HCT116 (cell line): ENCODE measurements at regions not wholly inside any gene's neighbourhood (a gene's known extent, or its start where the extent isn't known, plus 50 kb on each side); places are given as distances from the start of the nearest gene placed in this dataset.

Experiments
- ATAC-seq: fragments of 200-7000 bp; cut with Tn5 transposase; 2 replicates; pipeline ENCODE4 v1.9.1; 2020; ENCODE audit warnings: mild to moderate bottlenecking, moderate library complexity
- BruUV-seq: library from RNA; stranded (reverse); fragments of 400-500 nt; replicated peaks from 2 replicates; lab custom pipeline; 2021; lab: Mats Ljungman, UMichigan
- CTCF ChIA-PET: fragments of 300-600 bp; sonication (Branson Sonifier 250); formaldehyde crosslinking; loops from one replicate; lab custom pipeline; 2021; ENCODE audit warnings: antibody characterized with exemption; lab: Charles Lee
- POLR2A ChIA-PET: fragments of 300-600, 350-600 bp; sonication (Branson Sonifier 250); formaldehyde crosslinking; loops from one replicate; lab custom pipeline; 2021; ENCODE audit warnings: antibody characterized with exemption; lab: Charles Lee
- RAD21 ChIA-PET, 2 experiments: fragments of 300-600 bp; sonication (Branson Sonifier 250); formaldehyde crosslinking; loops; one replicate each; lab custom pipeline; 2023; ENCODE audit warnings: low total read pairs in 2 of 2; ENCODE audit not compliant: uncharacterized antibody in 2 of 2, unreplicated experiment in 2 of 2, low non-redundant PET in 1 of 2; lab: Charles Lee
- DNase-seq: peaks from one replicate; pipeline ENCODE4 v3.0.0-alpha.2; 2010; ENCODE audit warnings: low read depth, low spot score
- H2AFZ ChIP-seq: fragments of 200-600 bp; shearing (Covaris generic), sonication (generic); 2 replicates; pipeline ENCODE4 v1.6.1; 2017; ENCODE audit warnings: low read depth, mixed run types, mixed read lengths, antibody characterized with exemption, low read length; ENCODE audit not compliant: poor library complexity, severe bottlenecking
- H3K27ac ChIP-seq: 2 replicates; pipeline ENCODE4 v1.5.1; 2012; ENCODE audit warnings: low read depth, low read length
- H3K27me3 ChIP-seq: fragments of 200-600 bp; sonication (generic); 2 replicates; pipeline ENCODE4 v1.6.1; 2016; ENCODE audit warnings: mixed run types, low read length, mixed read lengths; ENCODE audit not compliant: insufficient read depth
- H3K36me3 ChIP-seq, 2 experiments: fragments of 200-500 bp in 1 of 2; fragments of 200-600 bp in 1 of 2; sonication (Bioruptor generic) in 1 of 2; sonication (generic) in 1 of 2; 2 replicates each; pipeline versions ENCODE4 v1.5.1 to v1.6.1; 2014 to 2016; ENCODE audit warnings: low read length in 2 of 2, inconsistent platforms in 1 of 2, mixed read lengths in 1 of 2, mixed run types in 1 of 2; ENCODE audit not compliant: insufficient read depth in 2 of 2, control insufficient read depth in 1 of 2
- H3K4me1 ChIP-seq, 2 experiments: fragments of 200-600 bp in 1 of 2; sonication (generic) in 1 of 2; 2 replicates each; pipeline versions ENCODE4 v1.5.1 to v1.6.1; 2012 to 2017; ENCODE audit warnings: low read length in 2 of 2, inconsistent platforms in 1 of 2, mild to moderate bottlenecking in 1 of 2, mixed read lengths in 1 of 2, mixed run types in 1 of 2, moderate library complexity in 1 of 2; ENCODE audit not compliant: insufficient read depth in 2 of 2, control insufficient read depth in 1 of 2
- H3K4me2 ChIP-seq: fragments of 200-600 bp; sonication (generic); 2 replicates; pipeline ENCODE4 v1.6.1; 2017; ENCODE audit warnings: mixed run types, low read length, mixed read lengths
- H3K4me3 ChIP-seq, 2 experiments: fragments of 200-600 bp in 1 of 2; sonication (generic) in 1 of 2; replicated peaks in 1 of 2; 2 replicates each; pipeline ENCODE4 v1.5.1; 2011 to 2016; ENCODE audit warnings: low read length in 2 of 2, control low read depth in 1 of 2, low read depth in 1 of 2, mild to moderate bottlenecking in 1 of 2, mixed read lengths in 1 of 2, mixed run types in 1 of 2
- H3K79me2 ChIP-seq: fragments of 200-600 bp; sonication (generic); 2 replicates; pipeline ENCODE4 v1.6.1; 2017; ENCODE audit warnings: mild to moderate bottlenecking, mixed run types, low read length, moderate library complexity, mixed read lengths; ENCODE audit not compliant: insufficient read depth
- H3K9ac ChIP-seq: fragments of 200-600 bp; sonication (generic); 2 replicates; pipeline ENCODE4 v1.6.1; 2016; ENCODE audit warnings: low read length, mixed read lengths
- H3K9me2 ChIP-seq: fragments of 200-600 bp; sonication (generic), shearing (Covaris generic); 2 replicates; pipeline ENCODE4 v1.6.1; 2017; ENCODE audit warnings: mixed run types, mild to moderate bottlenecking, moderate library complexity; ENCODE audit not compliant: insufficient read depth
- H3K9me3 ChIP-seq, 2 experiments: fragments of 200-500 bp in 1 of 2; fragments of 200-600 bp in 1 of 2; sonication (Bioruptor generic) in 1 of 2; sonication (generic) in 1 of 2; 2 replicates each; pipeline ENCODE4 v1.6.1; 2014 to 2017; ENCODE audit warnings: low read length in 2 of 2, mixed read lengths in 2 of 2, inconsistent platforms in 1 of 2, low read depth in 1 of 2, mild to moderate bottlenecking in 1 of 2, mixed run types in 1 of 2, moderate library complexity in 1 of 2; ENCODE audit not compliant: control insufficient read depth in 1 of 2, insufficient read depth in 1 of 2
- H4K20me1 ChIP-seq: fragments of 200-600 bp; sonication (generic), shearing (Covaris generic); 2 replicates; pipeline ENCODE4 v1.6.1; 2017; ENCODE audit warnings: mixed run types, mild to moderate bottlenecking, moderate library complexity; ENCODE audit not compliant: insufficient read depth
- CBX3 ChIP-seq: IDR thresholded peaks from 2 replicates; pipeline ENCODE4 v1.6.1; 2012; ENCODE audit warnings: low read depth
- CEBPB ChIP-seq: IDR thresholded peaks from 2 replicates; pipeline ENCODE4 v1.6.1; 2012; ENCODE audit warnings: low read depth
- CTCF ChIP-seq, 3 experiments: fragments of 200-600 bp in 1 of 3; sonication (generic) in 1 of 3; IDR thresholded peaks in 2 of 3; conservative IDR thresholded peaks in 1 of 3; 2 replicates each; pipeline ENCODE4 v1.5.1; 2012 to 2017; ENCODE audit warnings: low read depth in 2 of 3, low read length in 2 of 3, antibody characterized with exemption in 1 of 3, borderline replicate concordance in 1 of 3, control low read depth in 1 of 3, mild to moderate bottlenecking in 1 of 3, mixed read lengths in 1 of 3, mixed run types in 1 of 3, moderate library complexity in 1 of 3; ENCODE audit not compliant: insufficient read depth in 1 of 3
- EGR1 ChIP-seq: IDR thresholded peaks from 2 replicates; pipeline ENCODE4 v1.6.1; 2012; ENCODE audit warnings: low read depth
- FOSL1 ChIP-seq: IDR thresholded peaks from 2 replicates; pipeline ENCODE4 v1.6.1; 2012; ENCODE audit warnings: low read depth
- MAX ChIP-seq: IDR thresholded peaks from 2 replicates; pipeline ENCODE4 v1.6.1; 2012
- POLR2A ChIP-seq: IDR thresholded peaks from 2 replicates; pipeline ENCODE4 v1.7.0; 2011; ENCODE audit warnings: borderline replicate concordance; ENCODE audit not compliant: insufficient read depth, insufficient read length; ENCODE audit errors: extremely low read depth
- POLR2AphosphoS5 ChIP-seq: IDR thresholded peaks from 2 replicates; pipeline ENCODE4 v1.6.1; 2011; ENCODE audit warnings: mild to moderate bottlenecking, low read depth, low read length, moderate library complexity
- SIN3A ChIP-seq: IDR thresholded peaks from 2 replicates; pipeline ENCODE4 v1.6.1; 2012; ENCODE audit warnings: low read depth
- SP1 ChIP-seq: IDR thresholded peaks from 2 replicates; pipeline ENCODE4 v1.6.1; 2012; ENCODE audit warnings: low read depth
- TCF7L2 ChIP-seq: IDR thresholded peaks from 2 replicates; pipeline ENCODE4 v1.7.0; 2011; ENCODE audit warnings: borderline replicate concordance, inconsistent platforms; ENCODE audit not compliant: insufficient read depth, insufficient read length; ENCODE audit errors: extremely low read depth
- YY1 ChIP-seq: IDR thresholded peaks from 2 replicates; pipeline ENCODE4 v1.6.1; 2011; ENCODE audit warnings: low read length, low read depth, moderate library complexity, mild to moderate bottlenecking; ENCODE audit not compliant: insufficient replicate concordance; ENCODE audit errors: extremely low read depth
- ZFX ChIP-seq: fragments of 450-650 bp; IDR thresholded peaks from 2 replicates; pipeline ENCODE4 v1.6.1; 2017
- ZNF274 ChIP-seq: fragments of 200-500 bp; sonication (Bioruptor generic); IDR thresholded peaks from 2 replicates; pipeline ENCODE4 v1.6.1; 2014; ENCODE audit warnings: mild to moderate bottlenecking, low read depth, low read length, inconsistent platforms
- intact Hi-C: fragments of 100-400 bp; cut with micrococcal nuclease; formaldehyde crosslinking; loops from 2 replicates; pipeline ENCODE4 v1.10.0; 2022

DNA sequence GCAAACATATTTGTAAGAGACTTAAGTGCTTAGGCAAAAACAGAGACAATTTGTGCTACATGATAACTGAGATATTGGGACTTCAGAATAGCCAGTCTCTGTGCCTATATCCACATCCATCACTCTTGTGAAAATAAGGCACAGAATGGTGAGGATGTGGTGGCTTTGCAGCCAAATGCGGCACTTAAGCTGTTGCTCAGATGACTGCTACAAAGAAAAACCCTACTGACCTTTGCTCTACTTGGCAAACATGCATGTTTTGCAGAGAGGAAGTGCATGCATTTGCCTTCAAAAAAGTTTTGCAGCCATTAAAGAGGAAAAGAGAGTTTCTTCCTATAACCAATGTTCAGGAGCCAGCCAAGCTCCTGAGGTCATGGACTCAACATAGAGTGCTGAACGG lies 675.0 kb upstream of the KIRREL3 start:
- no peak overlapping the region for H3K9ac ChIP-seq
- CTCF ChIA-PET, result no interaction called here
- no peak for TF ChIP-seq CEBPB
- H3K27me3 ChIP-seq, result no peaks in the 10 kb centered on the region
- no peaks in the 10 kb centered on the region for H4K20me1 ChIP-seq
- no peaks in the 10 kb centered on the region for H3K36me3 ChIP-seq
- H3K9me3 ChIP-seq, result peaks cover 0 to 27% of the 10 kb centered on the region in 2 experiments; a peak in 3 of 4 replicates
- DNase-seq (no peak), ATAC-seq (no peak)
- no peaks in the 10 kb centered on the region for H3K79me2 ChIP-seq
- no peak overlapping the region for H3K27ac ChIP-seq
- RAD21 ChIA-PET, result no interaction called here
- no peak overlapping the region for H3K4me2 ChIP-seq
- POLR2A ChIA-PET, result no interaction called here
- intact Hi-C loops, result no loop called here
- no peaks in the 10 kb centered on the region for H3K9me2 ChIP-seq
- H3K4me1 ChIP-seq, result no peaks in the 10 kb centered on the region
- no TSS peak for BruUV-seq
- H3K4me3 ChIP-seq, result no peak overlapping the region
- no peak overlapping the region for H2AFZ ChIP-seq

- H3K27me3 ChIP-seq, result no peaks in the 10 kb centered on the region
- ATAC-seq, result no peak
- BruUV-seq, result no TSS peak
- H3K9me3 ChIP-seq, result peaks cover 0 to 22% of the 10 kb centered on the region in 2 experiments; a peak in 3 of 4 replicates
- no peaks in the 10 kb centered on the region for H3K4me1 ChIP-seq
- no peak for DNase-seq
- H3K9ac ChIP-seq, result no peak overlapping the region
- CTCF ChIA-PET, result no interaction called here
- no peaks in the 10 kb centered on the region for H3K79me2 ChIP-seq
- no peak overlapping the region for H3K4me3 ChIP-seq
- no peaks in the 10 kb centered on the region for H3K9me2 ChIP-seq
- H3K27ac ChIP-seq, result no peak overlapping the region
- H3K36me3 ChIP-seq, result no peaks in the 10 kb centered on the region
- RAD21 ChIA-PET, result no interaction called here
- intact Hi-C loops, result no loop called here
- no peak for TF ChIP-seq ZFX
- TF ChIP-seq SIN3A, result no peak
- TF ChIP-seq YY1, result no peak
- TF ChIP-seq CTCF (IDR thresholded peaks at IDR 0.05 in 2 of 3, conservative IDR thresholded peaks at IDR 0.05 in 1 of 3; ENCODE audit: borderline replicate concordance in 1 of 3, insufficient read depth in 1 of 3, low read depth in 2 of 3, low read length in 2 of 3), result no peak
- no peak for TF ChIP-seq CBX3
- no peak for TF ChIP-seq MAX
- no peak for TF ChIP-seq EGR1
- TF ChIP-seq TCF7L2, result no peak
- TF ChIP-seq POLR2A, result no peak
- no peak for TF ChIP-seq ZNF274
- TF ChIP-seq FOSL1, result no peak
- TF ChIP-seq SP1, result no peak
- TF ChIP-seq POLR2AphosphoS5, result no peak
- no peak for TF ChIP-seq CEBPB
- TF ChIP-seq, all 23 proteins: peak for 0
- Histone ChIP-seq H2AFZ (no peak overlapping the region), H4K20me1 (no peaks in the 10 kb centered on the region), H3K4me2 (no peak overlapping the region)
- POLR2A ChIA-PET, result no interaction called here
These were observed 674.2 kb upstream of the KIRREL3 start for GRCh38 chr11:127674754-127675153.
